HG03571 (cell line): ENCODE measurements at regions not wholly inside any gene's neighbourhood (a gene's known extent, or its start where the extent isn't known, plus 50 kb on each side); places are given as distances from the start of the nearest gene placed in this dataset.

ENCODE experiments used
- ATAC-seq: cut with Tn5 transposase; IDR thresholded peaks from one replicate; pipeline ENCODE4 v1.9.1; 2021; ENCODE audit not compliant: unreplicated experiment

GRCh38 chr3:104596551-104596950 lies 770.2 kb upstream of the ALCAM start:
- ATAC-seq: peak; percentile 74

GRCh38 chr3:104598848-104599511 lies 767.7 kb upstream of the ALCAM start:
- no peak for ATAC-seq

- no peak for ATAC-seq
These were observed 762.2 kb upstream of the ALCAM start for GRCh38 chr3:104604326-104605010.

DNA sequence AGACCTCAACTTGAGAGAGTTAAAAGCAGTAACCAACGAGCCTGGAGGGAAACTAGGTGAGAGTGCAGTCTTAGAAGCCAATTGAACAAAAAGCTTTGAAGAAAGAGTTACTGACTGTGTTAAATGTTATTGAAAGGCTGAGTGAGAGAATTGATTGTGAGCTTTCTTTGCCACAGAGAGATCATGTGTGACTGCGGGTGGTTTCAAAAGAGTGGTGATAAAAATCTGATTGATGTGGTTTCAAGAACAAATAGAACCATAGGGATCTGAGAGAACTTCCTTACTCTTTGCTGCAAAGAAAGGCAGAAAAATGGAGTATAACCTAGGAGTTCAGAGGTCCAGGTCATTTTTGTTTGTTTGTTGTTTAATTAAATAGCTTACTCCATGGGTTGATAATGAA lies 759.9 kb upstream of the ALCAM start:
- no peak for ATAC-seq

DNA sequence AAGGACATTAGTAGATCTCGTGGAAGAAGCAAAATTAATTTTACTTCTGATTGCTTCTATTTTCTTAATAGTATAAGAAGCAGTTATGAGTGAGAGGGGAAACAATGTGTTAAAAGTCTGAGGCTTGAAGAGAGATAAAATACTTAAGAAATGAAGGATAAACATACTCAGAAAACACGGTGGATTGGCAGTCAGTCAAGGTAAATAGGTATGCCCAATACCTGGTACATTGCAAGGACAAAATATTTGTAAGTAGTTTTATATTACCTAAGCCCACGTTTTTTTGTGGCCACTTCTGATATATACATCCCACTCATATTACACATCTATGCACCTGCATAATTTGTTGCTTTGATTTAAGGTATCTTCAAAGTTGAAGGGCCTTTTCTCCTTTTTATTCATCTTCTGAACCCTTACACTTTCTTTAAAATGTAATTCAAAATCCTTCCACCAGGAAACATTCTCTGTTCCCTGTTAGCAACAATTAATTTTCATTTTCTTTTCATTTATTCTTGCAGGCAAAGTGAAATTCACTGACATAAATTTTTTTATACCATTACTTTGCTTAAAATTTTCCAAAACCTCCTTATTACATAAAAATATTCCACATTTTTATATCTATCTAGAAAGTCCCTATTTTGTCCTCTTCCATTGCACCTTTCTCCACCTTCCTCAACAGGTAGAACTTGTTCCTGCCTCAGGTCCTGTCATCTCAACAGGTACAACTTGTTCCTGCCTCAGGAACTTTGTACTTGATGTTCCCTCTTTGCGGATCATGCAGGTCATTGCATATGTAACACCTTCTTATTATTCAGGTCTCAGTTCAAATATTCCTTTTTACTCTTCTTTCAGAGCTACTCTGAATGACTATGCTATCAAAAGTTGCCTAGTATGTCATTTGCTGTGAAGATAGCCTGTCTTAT lies 755.7 kb upstream of the ALCAM start:
- ATAC-seq: no peak

DNA sequence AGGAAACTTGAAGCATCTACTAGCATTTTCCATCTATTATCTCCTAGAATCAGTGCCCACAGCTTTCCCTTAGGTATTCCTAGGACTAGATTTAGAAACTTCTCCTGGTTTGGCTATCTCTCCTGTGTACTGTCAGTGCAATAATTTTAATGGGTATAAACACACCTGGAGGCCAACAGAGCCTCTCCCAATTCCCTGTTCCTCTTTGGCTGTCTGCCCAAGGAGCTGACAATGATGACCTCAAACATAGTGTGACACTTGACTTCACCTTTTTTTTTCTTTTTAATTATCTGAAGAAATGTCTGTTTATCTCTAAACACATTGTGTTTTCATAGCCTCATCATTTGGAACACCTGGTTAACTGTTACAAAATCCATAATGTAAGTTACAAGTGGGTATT lies 754.5 kb upstream of the ALCAM start:
- ATAC-seq: no peak

DNA sequence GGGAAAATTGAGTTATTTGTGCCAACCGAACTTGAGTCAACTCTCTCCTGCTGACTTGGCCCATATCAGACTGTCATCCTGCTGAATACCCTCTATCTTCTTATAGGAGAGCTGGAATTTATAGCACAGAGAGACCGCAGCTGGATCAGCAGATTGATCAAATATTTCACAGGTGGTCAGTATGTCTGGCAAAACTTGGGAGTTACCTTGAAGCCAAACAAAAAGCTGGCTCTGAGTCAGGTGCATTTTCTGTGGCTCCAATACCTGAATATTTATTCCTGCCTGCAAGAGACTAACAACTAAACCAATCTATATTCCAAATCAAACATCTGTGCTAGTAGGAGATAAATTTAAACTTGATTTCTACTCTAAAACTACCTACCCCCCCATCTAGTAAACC lies 752.1 kb upstream of the ALCAM start:
- no peak for ATAC-seq

DNA sequence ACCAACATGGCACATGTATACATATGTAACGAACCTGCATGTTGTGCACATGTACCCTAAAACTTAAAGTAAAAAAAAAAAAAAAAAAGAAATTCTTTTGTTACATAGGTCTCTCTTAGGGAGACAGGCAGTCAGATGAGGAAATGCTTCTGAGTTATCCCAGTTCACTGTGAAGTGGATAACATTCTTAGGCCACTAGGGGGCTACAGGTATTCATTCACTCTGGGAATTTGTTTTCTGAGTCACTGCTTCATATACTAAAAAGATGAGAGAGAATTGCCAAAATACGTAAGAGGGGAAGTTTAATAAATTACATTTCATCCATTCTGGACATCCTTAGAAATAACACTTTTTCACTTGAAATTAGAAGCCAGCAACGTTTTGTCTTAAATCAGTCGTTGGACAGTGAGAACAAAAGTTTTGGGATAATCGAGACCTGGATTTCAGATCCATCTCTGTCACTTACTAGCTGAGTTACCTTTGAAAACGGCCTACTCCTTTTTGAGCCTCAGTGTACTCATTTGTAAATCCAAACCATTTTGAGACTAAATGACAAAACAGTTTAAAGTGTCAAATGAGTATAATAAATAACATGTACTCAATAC lies 738.4 kb upstream of the ALCAM start:
- ATAC-seq: no peak

DNA sequence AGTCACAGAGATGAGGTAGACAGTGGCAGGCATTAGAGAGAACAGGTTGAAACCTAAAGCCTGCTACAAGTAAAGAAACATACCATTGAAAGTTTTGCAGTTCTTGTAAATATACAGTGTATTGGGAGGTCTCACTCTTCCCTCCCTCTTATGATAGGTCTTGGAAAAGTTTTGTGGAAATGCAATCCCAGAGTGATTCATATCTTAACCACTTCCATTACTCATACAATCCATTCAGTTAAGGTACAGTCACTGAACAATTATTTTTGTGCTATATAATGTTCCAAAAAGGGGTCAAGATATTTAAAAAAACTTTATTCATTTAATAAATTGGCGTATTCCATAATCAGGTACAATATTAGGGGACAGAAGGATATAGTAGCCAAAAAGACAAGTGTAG lies 737.7 kb upstream of the ALCAM start:
- no peak for ATAC-seq

- ATAC-seq: no peak
These were observed 735.5 kb upstream of the ALCAM start for GRCh38 chr3:104631254-104631653.

GRCh38 chr3:104632521-104632920 lies 734.2 kb upstream of the ALCAM start:
- no peak for ATAC-seq

DNA sequence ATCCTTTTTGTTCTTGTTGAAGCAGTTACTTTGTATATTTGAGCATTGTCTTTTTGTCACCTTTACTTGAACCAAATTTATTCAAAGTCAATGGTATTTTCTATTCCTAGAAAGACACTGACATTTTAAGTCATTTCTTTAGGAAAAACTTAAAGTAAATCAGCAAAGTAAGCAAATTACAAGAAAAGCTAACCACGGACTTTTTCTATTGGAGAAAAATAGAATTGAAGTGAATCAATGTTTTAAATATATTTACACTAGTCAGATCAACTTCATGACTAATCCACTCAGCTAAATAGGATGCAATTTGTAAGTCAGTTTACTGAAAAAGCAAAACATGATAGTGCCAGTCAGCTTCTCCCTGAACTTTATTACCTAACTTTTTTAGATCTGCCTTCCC lies 733.8 kb upstream of the ALCAM start:
- ATAC-seq: no peak

GRCh38 chr3:104635872-104636580 lies 730.7 kb upstream of the ALCAM start:
- ATAC-seq: no peak

DNA sequence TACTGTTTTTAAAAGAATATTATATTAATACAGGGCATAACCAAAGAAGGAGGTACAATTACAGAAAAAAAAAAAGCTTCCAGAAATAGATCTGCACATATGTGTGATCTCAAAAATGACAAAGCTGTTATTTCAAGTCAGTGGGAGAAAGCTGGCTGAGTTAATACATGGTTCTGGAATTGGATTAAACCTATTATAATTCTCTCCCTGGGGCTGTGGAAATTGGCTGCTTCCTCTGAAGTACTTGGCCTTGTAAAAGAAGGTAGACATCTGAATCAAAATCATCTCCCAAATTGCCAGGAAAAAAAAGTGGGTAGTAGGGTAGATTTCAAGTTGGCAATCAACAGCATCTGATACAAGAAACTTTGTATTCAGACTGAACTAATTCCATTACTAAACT lies 723.9 kb upstream of the ALCAM start:
- ATAC-seq: no peak

- no peak for ATAC-seq
These were observed 720.5 kb upstream of the ALCAM start for GRCh38 chr3:104646196-104646595.

GRCh38 chr3:104648823-104649222 lies 717.9 kb upstream of the ALCAM start:
- no peak for ATAC-seq

GRCh38 chr3:104669083-104669482 lies 697.6 kb upstream of the ALCAM start:
- ATAC-seq: no peak

DNA sequence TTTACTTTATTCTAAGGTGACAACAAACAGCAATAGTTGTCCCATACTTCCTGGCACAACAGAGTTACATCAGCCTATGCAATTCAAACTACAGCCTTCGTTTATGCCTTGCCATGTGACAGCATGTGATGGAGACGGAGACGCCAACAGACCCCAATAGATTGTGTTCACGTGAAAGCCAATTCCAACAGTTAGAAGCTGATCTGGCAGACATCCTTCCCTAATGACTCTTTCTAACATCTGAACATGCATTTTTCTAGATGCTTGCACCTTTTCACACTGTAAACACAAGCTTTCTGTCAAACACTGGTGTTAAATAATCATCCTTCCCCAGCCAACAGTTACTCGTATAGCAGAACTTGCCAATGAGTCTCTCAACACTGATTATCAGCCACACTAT lies 694.4 kb upstream of the ALCAM start:
- no peak for ATAC-seq

- no peak for ATAC-seq
These were observed 692.7 kb upstream of the ALCAM start for GRCh38 chr3:104673981-104674380.

DNA sequence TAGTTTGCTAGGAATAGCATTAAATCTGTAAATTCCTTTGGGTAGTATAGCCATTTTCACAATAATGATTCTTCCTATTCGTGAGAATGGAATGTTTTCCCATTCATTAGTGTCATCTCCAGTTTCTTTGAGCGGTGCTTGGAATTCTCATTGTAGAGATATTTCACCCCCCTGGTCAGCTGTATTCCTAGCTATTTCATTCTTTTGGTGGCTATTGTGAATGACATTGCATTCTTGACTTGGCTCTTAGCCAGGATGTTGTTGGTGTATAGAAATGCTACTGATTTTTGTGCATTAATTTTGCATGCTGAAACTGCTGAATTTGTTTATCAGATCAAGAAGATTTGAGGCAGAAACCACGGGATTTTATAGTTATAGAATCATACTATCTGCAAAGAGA lies 690.5 kb upstream of the ALCAM start:
- ATAC-seq: no peak

DNA sequence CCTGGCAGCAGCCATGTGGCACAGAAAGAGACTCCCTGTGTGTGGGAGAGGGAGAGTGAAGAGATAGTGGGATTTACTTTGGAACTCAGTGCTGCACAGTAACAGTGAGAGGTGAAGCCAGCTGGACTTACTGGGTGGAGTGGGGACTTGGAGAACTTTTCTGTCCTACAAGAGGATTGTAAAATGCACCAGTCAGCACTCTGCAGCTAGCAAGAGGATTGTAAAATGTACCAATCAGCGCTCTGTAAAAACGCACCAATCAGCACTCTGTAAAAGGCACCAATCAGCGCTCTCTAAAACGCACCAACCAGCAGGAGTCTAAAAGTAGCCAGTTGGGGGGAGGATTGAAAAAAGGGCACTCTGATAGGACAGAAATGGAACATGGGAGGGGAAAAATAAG lies 688.8 kb upstream of the ALCAM start:
- no peak for ATAC-seq
